NCI-H1092 (cell line): ENCODE measurements at regions not wholly inside any gene's neighbourhood (a gene's known extent, or its start where the extent isn't known, plus 50 kb on each side); places are given as distances from the start of the nearest gene placed in this dataset.

ENCODE experiments used
- DNase-seq: peaks from one replicate; lab custom pipeline; 2025; lab: John Stamatoyannopoulos, UW

- DNase-seq: no peak
Measured at GRCh38 chr16:64540434-64540833, 581.4 kb downstream of the CDH11 start.

DNA sequence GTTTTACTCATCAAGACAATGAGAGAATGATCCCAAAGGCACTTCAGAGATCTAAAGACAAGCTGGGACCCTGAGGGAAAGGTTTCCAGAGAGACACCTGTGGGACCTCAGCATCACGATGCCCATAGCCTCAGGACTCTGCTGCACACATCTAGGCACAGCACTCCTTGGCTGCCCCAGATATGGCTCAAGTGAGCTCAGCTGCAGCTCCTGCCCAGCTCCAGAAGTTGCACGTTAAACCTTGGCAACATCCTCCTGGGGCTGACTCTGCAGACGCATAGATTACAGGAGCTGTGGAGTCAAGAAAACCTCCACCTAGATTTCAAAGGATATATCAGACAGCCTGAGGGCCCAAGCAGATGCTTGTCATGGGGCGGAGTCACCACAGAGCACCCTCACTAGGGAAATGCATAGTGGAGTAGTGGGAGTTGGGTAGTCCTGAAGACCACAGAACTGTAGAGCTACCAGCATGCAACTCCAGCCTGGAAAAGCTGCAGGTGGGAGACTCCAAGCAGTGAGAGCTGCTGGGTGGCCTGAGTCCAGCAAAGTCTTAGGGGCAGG is 582.0 kb downstream of the CDH11 start:
- no peak for DNase-seq

DNA sequence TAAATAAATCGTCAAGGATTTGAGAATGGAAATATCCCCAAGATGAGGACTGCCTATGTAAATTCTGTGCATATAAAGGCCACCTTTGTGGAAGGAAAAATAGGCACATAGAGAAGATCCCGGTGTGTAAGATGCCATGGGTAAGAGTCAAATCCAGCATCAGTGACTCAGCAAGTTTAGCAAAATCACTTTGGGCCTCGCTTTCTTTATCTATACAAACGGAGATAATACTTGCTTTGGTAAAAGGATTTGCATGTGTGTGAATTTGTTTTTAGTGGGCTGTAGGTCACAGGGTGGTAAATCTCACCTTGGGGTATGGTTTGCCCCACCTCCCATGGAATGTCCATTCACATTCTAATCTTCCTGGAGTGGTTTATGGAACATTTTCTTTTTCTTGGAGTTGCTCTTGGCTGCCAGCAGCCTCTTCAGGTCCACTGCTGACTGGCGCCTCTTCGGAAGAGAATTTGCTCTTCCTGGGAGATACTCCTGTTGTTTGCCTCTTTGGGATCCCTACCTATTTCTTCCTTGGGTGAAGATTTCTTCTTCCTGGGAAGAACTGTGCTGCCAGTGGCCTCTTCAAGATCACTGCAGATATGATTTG is 587.6 kb downstream of the CDH11 start:
- DNase-seq: no peak

DNA sequence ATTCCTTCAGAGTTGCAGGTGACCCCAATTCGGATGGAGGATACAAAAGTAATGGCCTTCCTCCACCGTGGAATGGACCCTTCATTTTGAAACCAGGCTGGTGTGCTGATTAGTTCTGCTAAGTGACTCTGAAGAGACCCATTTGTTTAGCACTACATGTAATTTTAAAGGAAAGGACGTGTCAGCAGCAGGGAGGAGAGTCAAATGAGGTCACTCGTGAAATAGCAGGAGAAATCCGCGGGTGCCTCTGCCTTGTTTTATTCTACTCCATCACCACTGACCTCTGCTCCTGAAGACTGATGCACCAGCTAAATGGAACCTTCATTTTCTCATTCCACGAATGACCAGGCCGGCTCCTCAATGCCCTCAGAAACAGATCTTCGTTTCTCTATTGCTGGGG is 589.2 kb downstream of the CDH11 start:
- DNase-seq: no peak

GRCh38 chr16:64532117-64532516 is 589.7 kb downstream of the CDH11 start:
- DNase-seq: no peak

GRCh38 chr16:64531401-64531800 is 590.5 kb downstream of the CDH11 start:
- no peak for DNase-seq

- DNase-seq: no peak
Measured at GRCh38 chr16:64522548-64522947, 599.3 kb downstream of the CDH11 start.

- no peak for DNase-seq
Measured at GRCh38 chr16:64513871-64514270, 608.0 kb downstream of the CDH11 start.

DNA sequence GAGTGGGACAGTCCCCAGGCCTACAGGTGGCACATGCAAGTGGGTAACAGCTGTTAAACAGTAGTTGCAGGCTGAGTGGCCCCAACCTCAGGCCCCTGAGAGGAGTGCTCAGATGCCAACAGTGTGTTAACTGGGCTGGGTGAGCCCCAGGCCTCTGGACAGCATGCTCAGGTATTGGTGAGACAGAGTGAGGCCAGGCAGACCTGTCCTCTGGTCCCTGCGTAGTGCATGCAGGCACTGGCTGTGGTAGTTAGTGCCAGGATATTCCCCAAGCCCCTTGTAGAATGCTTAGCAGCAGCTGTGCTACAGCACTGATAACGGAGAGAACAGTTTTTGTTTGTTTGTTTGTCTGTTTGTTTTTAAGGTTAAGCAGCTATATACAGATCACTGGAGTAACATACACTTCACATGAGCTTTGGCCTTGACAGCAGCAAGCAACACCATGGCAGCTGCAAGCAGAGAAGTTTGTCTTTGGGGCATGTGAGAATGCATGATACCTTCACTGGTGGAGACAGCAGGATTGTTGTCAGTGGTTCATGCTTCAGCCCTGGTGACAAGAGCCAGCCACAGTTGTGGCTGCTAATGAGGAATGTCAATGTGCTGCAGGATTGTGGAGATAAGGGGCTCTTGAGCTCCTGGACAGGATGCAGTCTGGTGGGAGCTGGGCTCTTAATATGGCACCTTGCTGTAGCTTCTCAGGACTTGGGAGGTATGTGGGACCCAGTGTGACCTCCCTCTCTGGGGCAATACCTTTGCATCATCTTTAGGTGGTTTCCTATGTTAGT is 614.4 kb downstream of the CDH11 start:
- no peak for DNase-seq

DNA sequence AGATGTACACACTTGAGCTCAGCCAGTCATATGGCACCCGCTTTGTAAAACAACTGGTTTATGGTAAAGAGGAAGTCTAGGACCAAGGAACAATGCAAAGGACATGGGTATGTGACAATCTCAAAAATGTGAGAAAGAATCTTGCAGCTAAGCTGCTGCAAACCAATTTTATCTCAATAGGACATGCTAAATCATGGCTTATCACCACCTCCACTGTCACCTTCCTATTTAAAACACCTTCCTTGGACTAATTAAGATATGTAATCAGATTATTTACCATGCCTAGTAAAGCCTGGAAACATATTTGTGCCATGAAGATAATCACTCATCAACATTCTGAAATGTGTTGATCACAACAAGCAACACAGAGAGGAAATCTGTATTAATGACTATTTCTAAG is 622.7 kb downstream of the CDH11 start:
- DNase-seq: no peak

DNA sequence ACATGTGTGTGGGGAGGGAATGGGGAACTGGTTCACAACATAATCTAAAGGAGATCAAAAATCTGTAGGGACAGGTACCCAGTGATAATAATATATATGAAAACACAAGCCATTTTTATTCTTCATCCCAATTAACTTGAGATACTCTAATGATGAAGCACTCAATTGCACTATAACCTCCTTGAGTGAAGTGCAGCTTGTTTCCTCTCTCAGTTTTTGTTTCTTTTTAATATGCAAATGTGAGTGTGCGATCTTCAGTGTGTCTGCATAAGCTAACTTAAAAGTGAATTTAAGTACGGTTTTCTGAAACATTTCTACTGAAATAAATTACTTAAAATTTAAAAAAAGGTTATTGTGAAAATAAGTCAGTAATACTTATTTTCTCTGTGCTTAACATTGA is 623.5 kb downstream of the CDH11 start:
- DNase-seq: no peak

DNA sequence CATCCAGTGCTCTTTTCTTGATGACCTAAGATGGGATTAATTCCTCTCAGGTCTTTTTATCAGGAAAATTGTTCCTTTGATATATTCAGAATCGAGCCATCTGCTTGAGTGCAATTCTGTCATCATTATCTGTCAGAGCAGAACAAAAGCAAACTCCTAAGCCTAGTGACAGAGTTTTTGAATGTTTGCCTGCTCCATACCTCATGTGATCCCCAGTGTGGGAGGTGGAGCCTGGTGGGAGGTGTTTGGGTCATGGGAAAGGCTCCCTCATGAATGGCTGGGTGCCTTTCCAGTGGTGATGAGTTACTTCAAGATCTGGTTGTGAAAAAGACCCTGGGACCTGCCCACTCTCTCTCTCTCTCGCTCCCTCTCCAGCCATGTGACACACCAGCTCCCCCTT is 628.2 kb downstream of the CDH11 start:
- DNase-seq: no peak

DNA sequence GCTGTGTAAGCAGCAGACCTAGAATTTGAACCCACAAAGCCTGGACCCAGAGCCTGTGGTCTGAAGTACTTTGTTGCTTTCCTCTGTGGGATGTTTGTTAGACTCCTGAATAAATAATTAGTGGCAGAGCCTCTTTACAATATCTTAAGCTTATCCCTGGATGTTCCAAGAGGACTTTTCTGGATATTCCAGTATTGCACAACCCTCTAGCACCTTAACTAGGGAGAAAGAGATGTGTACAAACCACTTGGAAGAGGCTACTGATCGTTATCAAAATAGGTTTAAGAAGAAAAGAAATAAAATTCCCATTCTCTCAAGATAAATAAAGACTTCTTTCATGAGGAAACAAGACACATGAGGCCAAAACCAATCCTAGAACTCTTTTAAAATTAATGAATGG is 632.4 kb downstream of the CDH11 start:
- no peak for DNase-seq

DNA sequence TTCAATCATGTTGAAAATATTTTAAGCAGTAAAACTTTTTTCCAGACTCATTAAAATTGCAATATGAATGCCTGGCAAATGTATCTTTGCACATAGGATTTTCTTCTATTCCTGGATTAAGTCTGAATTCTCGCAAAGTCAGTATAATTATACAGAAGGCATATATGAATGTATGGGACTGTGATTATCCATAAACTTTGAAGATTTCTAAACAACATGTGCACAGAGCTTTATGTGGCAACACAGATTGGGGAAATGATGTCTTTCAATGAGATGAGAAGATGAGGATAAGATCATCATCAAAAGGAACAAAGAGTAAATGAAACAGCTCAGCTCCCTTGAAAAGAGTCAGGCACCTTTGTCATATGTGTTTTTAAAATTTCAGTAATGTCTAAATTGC is 635.3 kb downstream of the CDH11 start:
- DNase-seq: no peak

DNA sequence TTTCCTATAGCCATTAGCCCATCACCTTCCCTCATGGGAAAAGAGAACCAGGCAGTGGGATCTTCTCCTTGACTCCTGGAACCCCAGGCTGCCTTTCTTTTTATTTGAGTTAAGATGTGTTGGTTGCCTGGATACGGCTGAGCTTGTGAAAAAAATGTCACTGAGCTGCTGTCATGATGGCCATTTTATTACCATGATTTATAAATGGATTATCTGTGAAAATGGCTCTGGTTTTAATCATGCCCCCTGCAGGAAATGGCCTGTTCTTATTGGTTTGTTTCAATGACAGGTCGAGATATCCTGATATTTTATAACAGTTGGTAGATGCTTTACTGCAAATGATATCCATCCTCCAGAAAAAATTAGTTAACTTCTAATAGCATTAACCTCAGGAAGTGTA is 640.4 kb downstream of the CDH11 start:
- no peak for DNase-seq

- DNase-seq: no peak
Measured at GRCh38 chr16:64478252-64478906, 643.5 kb downstream of the CDH11 start.

GRCh38 chr16:64475627-64476351 is 646.1 kb downstream of the CDH11 start:
- DNase-seq: no peak

DNA sequence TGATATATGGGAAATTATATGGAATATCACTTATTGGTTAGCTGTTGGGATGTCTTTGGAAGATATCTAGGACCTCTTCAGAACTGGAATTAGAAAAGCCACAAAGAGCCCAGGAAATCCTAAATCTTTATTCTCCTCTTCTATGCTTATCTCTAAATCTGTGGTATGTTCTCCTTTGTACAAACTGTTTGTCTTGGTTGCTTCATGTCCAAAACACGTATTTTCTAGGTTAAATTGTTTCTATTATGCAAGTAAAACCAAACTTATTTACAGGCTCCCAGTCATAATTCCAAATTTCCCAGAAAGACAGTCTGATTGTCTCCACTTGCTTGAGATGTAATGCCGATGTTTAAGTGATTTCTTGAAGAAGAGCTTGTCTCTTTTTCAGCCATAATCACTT is 650.9 kb downstream of the CDH11 start:
- no peak for DNase-seq

DNA sequence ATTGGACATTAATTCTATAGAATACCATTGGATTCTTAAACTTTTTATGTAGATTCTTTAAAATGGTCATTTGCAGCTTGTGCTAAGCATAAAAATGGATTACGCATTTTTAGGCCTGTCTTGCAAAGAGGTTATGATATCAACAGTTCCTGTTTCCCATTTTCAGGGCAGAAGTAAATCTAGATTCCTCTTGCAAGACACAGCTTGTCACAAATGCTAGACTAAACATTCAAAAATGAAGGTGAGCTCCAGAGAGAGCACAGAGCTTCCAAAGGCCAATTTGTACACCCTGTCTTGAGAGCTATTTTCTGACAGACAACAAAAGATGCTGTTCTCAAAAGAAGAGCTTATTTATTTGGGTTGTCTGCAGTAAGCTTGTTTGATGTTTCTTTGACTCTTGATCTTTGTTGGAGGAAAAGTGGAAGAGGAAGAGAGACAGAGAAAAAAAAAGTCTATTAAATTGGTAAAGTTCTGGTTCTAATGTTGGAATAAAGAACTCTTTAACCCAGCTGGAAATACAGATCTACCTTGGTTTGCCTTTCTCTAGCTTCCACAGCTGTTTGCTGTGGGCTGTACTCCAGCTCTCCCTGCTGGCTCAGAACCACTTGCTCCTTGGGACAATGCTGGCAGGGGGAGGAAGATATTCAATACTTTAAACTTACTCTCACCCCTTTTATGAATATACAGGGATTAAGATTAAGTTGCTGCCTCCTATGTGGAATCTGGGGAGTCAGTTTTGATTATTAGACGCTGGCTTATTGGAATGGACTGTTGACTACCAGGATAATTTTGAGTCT is 651.8 kb downstream of the CDH11 start:
- DNase-seq: no peak

DNA sequence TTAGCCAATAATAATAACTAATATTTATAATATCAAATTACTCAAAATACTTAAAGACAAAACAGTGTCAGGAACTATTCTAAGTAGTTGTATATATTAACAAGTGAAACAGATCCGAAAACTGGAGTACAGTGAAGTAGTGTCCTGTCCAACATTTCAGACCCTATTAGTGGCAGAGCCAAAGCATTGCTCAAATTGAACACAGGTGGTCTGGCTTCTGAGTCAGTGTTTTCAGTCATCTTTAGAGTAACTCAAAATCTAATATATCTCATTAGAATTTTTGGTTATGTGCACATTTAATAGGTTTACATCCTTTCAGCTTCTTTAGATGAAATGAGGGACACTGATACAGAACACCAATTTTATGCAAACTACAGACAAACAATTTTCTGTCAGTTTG is 652.5 kb downstream of the CDH11 start:
- no peak for DNase-seq

- DNase-seq: no peak
Measured at GRCh38 chr16:64468515-64469090, 653.3 kb downstream of the CDH11 start.
